ENCODE measurements at regions not wholly inside any gene's neighbourhood (a gene's known extent, or its start where the extent isn't known, plus 50 kb on each side); places are given as distances from the start of the nearest gene placed in this dataset.

- DNase-seq (ENCODE audit: low read depth, low spot score), result no peak
Observed at GRCh38 chr2:199025146-199025545, 432.6 kb downstream of the SATB2 start.

- DNase-seq (ENCODE audit: low read depth, low spot score), result no peak
Observed at GRCh38 chr2:199024224-199024623, 433.5 kb downstream of the SATB2 start.

GRCh38 chr2:199019898-199020507 is 437.7 kb downstream of the SATB2 start:
- DNase-seq (ENCODE audit: low read depth, low spot score), result peak; percentile 17

GRCh38 chr2:199018826-199019225 is 438.9 kb downstream of the SATB2 start:
- DNase-seq (ENCODE audit: low read depth, low spot score), result no peak

- DNase-seq (ENCODE audit: low read depth, low spot score), result no peak
Observed at GRCh38 chr2:199015072-199015471, 442.7 kb downstream of the SATB2 start.

GRCh38 chr2:199014226-199014625 is 443.5 kb downstream of the SATB2 start:
- DNase-seq (ENCODE audit: low read depth, low spot score), result no peak

- DNase-seq (ENCODE audit: low read depth, low spot score), result no peak
Observed at GRCh38 chr2:199011908-199012307, 445.8 kb downstream of the SATB2 start.

- DNase-seq (ENCODE audit: low read depth, low spot score), result no peak
Observed at GRCh38 chr2:198994678-198995077, 463.1 kb downstream of the SATB2 start.

GRCh38 chr2:198991431-198991830 is 466.3 kb downstream of the SATB2 start:
- DNase-seq (ENCODE audit: low read depth, low spot score), result no peak

GRCh38 chr2:198975779-198976178 is 482.0 kb downstream of the SATB2 start:
- no peak for DNase-seq (ENCODE audit: low read depth, low spot score)

- DNase-seq (ENCODE audit: low read depth, low spot score), result no peak
Observed at GRCh38 chr2:198973785-198974184, 484.0 kb downstream of the SATB2 start.

GRCh38 chr2:198973181-198973580 is 484.6 kb downstream of the SATB2 start:
- no peak for DNase-seq (ENCODE audit: low read depth, low spot score)

GRCh38 chr2:198968545-198968944 is 489.2 kb downstream of the SATB2 start:
- DNase-seq (ENCODE audit: low read depth, low spot score), result no peak

- DNase-seq (ENCODE audit: low read depth, low spot score), result no peak
Observed at GRCh38 chr2:198966269-198966668, 491.5 kb downstream of the SATB2 start.

- DNase-seq (ENCODE audit: low read depth, low spot score), result no peak
Observed at GRCh38 chr2:198961547-198961946, 496.2 kb downstream of the SATB2 start.

- no peak for DNase-seq (ENCODE audit: low read depth, low spot score)
Observed at GRCh38 chr2:198957181-198957580, 500.6 kb downstream of the SATB2 start.

GRCh38 chr2:198953328-198953727 is 504.4 kb downstream of the SATB2 start:
- DNase-seq (ENCODE audit: low read depth, low spot score), result no peak

- no peak for DNase-seq (ENCODE audit: low read depth, low spot score)
Observed at GRCh38 chr2:198950803-198951202, 506.9 kb downstream of the SATB2 start.

GRCh38 chr2:198945496-198945895 is 512.2 kb downstream of the SATB2 start:
- DNase-seq (ENCODE audit: low read depth, low spot score), result no peak

- DNase-seq (ENCODE audit: low read depth, low spot score), result no peak
Observed at GRCh38 chr2:198930170-198930569, 527.6 kb downstream of the SATB2 start.

- DNase-seq (ENCODE audit: low read depth, low spot score), result no peak
Observed at GRCh38 chr2:198928026-198928425, 529.7 kb downstream of the SATB2 start.

- DNase-seq (ENCODE audit: low read depth, low spot score), result no peak
Observed at GRCh38 chr2:198917926-198918720, 539.6 kb downstream of the SATB2 start.

GRCh38 chr2:198917275-198917674 is 540.5 kb downstream of the SATB2 start:
- DNase-seq (ENCODE audit: low read depth, low spot score), result no peak

All from iPS DF 19.7 (cell line).